ENCODE measurements at regions not wholly inside any gene's neighbourhood (a gene's known extent, or its start where the extent isn't known, plus 50 kb on each side); places are given as distances from the start of the nearest gene placed in this dataset.

GRCh38 chr14:28023853-28024252 lies 742.7 kb upstream of the FOXG1 start:
- TF ChIP-seq CTCF (IDR thresholded peaks at IDR 0.05; ENCODE audit: low read depth, low read length, poor library complexity, severe bottlenecking) (no peak), EZH2phosphoT487 (IDR thresholded peaks at IDR 0.05; ENCODE audit: borderline replicate concordance, low read length) (no peak)

DNA sequence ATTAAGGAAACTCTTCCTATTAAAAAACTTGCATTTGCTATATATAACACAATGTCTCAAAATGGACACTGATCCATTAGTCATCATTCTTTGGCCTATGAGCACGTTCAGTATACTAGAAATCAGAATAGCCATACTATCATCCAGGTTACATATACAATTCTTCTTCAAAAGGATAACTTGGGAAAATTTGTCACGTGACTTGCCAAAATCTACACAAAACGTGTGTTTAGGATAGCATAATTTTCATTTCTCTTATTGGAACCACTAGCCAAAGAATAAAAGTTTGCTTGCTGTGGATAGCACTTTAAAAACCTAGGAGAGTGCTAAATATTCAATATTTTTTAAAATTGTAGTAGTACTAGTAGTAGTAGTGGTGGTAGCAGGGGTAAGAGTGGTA lies 714.3 kb upstream of the FOXG1 start:
- Histone ChIP-seq H3K4me3 (ENCODE audit: low read length) (no peak overlapping the region), H3K4me1 (ENCODE audit: control insufficient read depth, low read length) (no peaks in the 10 kb centered on the region), H3K36me3 (ENCODE audit: control insufficient read depth, low read length) (no peaks in the 10 kb centered on the region), H3K27me3 (ENCODE audit: control insufficient read depth, low read length) (no peaks in the 10 kb centered on the region), H3F3A (ENCODE audit: control insufficient read depth, insufficient read depth) (no peaks in the 10 kb centered on the region), H3K9me2 (replicated peaks; ENCODE audit: control insufficient read depth, low read length) (no peaks in the 10 kb centered on the region), H3K79me2 (ENCODE audit: control insufficient read depth, low read length) (no peaks in the 10 kb centered on the region), H3K9me3 (ENCODE audit: control insufficient read depth, insufficient read depth, low read length) (0 out of 2 replicates have a peak, but pooled peaks cover 4% of the 10 kb centered on the region), H4K20me1 (ENCODE audit: control insufficient read depth, insufficient read depth, low read depth, low read length) (no peaks in the 10 kb centered on the region), H3K27ac (ENCODE audit: low read depth, low read length) (no peak overlapping the region), H3K4me2 (ENCODE audit: low read length) (no peak overlapping the region)
- TF ChIP-seq CTCF (IDR thresholded peaks at IDR 0.05; ENCODE audit: low read depth, low read length, poor library complexity, severe bottlenecking) = no peak
- no peak for TF ChIP-seq EZH2phosphoT487 (IDR thresholded peaks at IDR 0.05; ENCODE audit: borderline replicate concordance, low read length)

More at GRCh38 chr14:28023853-28024252, 742.7 kb upstream of the FOXG1 start:
- no peaks in the 10 kb centered on the region for H3K9me2 ChIP-seq (replicated peaks; ENCODE audit: control insufficient read depth, low read length)
- H3K79me2 ChIP-seq (ENCODE audit: control insufficient read depth, low read length) = no peaks in the 10 kb centered on the region
- no peaks in the 10 kb centered on the region for H3F3A ChIP-seq (ENCODE audit: control insufficient read depth, insufficient read depth)
- H3K27ac ChIP-seq (ENCODE audit: low read depth, low read length) = no peak overlapping the region
- H3K4me3 ChIP-seq (ENCODE audit: low read length) = no peak overlapping the region
- no peaks in the 10 kb centered on the region for H3K4me1 ChIP-seq (ENCODE audit: control insufficient read depth, low read length)
- no peaks in the 10 kb centered on the region for H3K36me3 ChIP-seq (ENCODE audit: control insufficient read depth, low read length)
- no peaks in the 10 kb centered on the region for H3K27me3 ChIP-seq (ENCODE audit: control insufficient read depth, low read length)
- no peak overlapping the region for H3K4me2 ChIP-seq (ENCODE audit: low read length)
- H3K9me3 ChIP-seq (ENCODE audit: control insufficient read depth, insufficient read depth, low read length) = no peaks in the 10 kb centered on the region
- no peaks in the 10 kb centered on the region for H4K20me1 ChIP-seq (ENCODE audit: control insufficient read depth, insufficient read depth, low read depth, low read length)

DNA sequence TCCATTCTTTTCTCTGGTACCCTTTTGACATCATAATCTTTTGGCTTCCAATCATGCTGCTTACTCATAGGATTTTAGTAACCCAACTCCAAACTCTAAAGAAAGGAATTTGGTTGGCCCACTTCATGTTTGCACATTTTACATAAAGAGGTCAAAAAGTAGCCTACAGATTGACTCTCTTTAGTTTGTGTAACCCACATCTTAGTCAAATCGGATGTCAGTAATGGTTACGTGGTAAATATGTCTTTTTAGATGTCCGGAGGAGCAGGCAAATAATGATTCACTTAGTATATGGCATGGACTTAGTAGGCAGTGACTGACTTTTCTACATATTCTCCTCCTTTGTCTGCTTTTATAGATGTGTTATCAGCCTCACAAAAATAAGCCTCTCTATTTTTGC lies 711.6 kb upstream of the FOXG1 start:
- Histone ChIP-seq H3F3A (ENCODE audit: control insufficient read depth, insufficient read depth) (no peaks in the 10 kb centered on the region), H3K4me3 (ENCODE audit: low read length) (no peak overlapping the region), H3K79me2 (ENCODE audit: control insufficient read depth, low read length) (no peaks in the 10 kb centered on the region), H3K27ac (ENCODE audit: low read depth, low read length) (no peak overlapping the region), H3K27me3 (ENCODE audit: control insufficient read depth, low read length) (no peaks in the 10 kb centered on the region), H3K9me3 (ENCODE audit: control insufficient read depth, insufficient read depth, low read length) (peaks cover 4% of the 10 kb centered on the region; the same call in 1 of the 2 replicates), H4K20me1 (ENCODE audit: control insufficient read depth, insufficient read depth, low read depth, low read length) (no peaks in the 10 kb centered on the region), H3K4me2 (ENCODE audit: low read length) (no peak overlapping the region), H3K4me1 (ENCODE audit: control insufficient read depth, low read length) (no peaks in the 10 kb centered on the region), H3K9me2 (replicated peaks; ENCODE audit: control insufficient read depth, low read length) (no peaks in the 10 kb centered on the region), H3K36me3 (ENCODE audit: control insufficient read depth, low read length) (no peaks in the 10 kb centered on the region)
- TF ChIP-seq EZH2phosphoT487 (IDR thresholded peaks at IDR 0.05; ENCODE audit: borderline replicate concordance, low read length) = no peak
- TF ChIP-seq CTCF (IDR thresholded peaks at IDR 0.05; ENCODE audit: low read depth, low read length, poor library complexity, severe bottlenecking) = no peak

Measured in DOHH2 (cell line).